ENCODE measurements at regions not wholly inside any gene's neighbourhood (a gene's known extent, or its start where the extent isn't known, plus 50 kb on each side); places are given as distances from the start of the nearest gene placed in this dataset.

GRCh38 chr6:165805067-165805555, 142.1 kb upstream of the PDE10A start:
- DNase-seq (ENCODE audit: low spot score) = no peak
- TF ChIP-seq CTCF (IDR thresholded peaks at IDR 0.05; ENCODE audit: extremely low read depth, missing control alignments) = no peak

GRCh38 chr6:165804331-165805066, 141.5 kb upstream of the PDE10A start:
- no peak for TF ChIP-seq CTCF (IDR thresholded peaks at IDR 0.05; ENCODE audit: extremely low read depth, missing control alignments)
- DNase-seq (ENCODE audit: low spot score) = no peak

GRCh38 chr6:165800337-165800736, 137.3 kb upstream of the PDE10A start:
- TF ChIP-seq CTCF (IDR thresholded peaks at IDR 0.05; ENCODE audit: extremely low read depth, missing control alignments) = no peak
- no peak for DNase-seq (ENCODE audit: low spot score)

GRCh38 chr6:165799391-165800153, 136.5 kb upstream of the PDE10A start:
- no peak for DNase-seq (ENCODE audit: low spot score)

GRCh38 chr6:165798991-165799390, 135.9 kb upstream of the PDE10A start:
- no peak for DNase-seq (ENCODE audit: low spot score)
- no peak for TF ChIP-seq CTCF (IDR thresholded peaks at IDR 0.05; ENCODE audit: extremely low read depth, missing control alignments)

More at GRCh38 chr6:165799391-165800153, 136.5 kb upstream of the PDE10A start:
- no peak for TF ChIP-seq CTCF (IDR thresholded peaks at IDR 0.05; ENCODE audit: extremely low read depth, missing control alignments)

- no peak for TF ChIP-seq CTCF (IDR thresholded peaks at IDR 0.05; ENCODE audit: extremely low read depth, missing control alignments)
- DNase-seq (ENCODE audit: low spot score) = no peak
Observed at GRCh38 chr6:165794179-165794601, 131.1 kb upstream of the PDE10A start.

- no peak for TF ChIP-seq CTCF (IDR thresholded peaks at IDR 0.05; ENCODE audit: extremely low read depth, missing control alignments)
- no peak for DNase-seq (ENCODE audit: low spot score)
Observed at GRCh38 chr6:165793287-165793825, 130.3 kb upstream of the PDE10A start.

Measured in GM20000 (cell line).